ENCODE measurements at regions not wholly inside any gene's neighbourhood (a gene's known extent, or its start where the extent isn't known, plus 50 kb on each side); places are given as distances from the start of the nearest gene placed in this dataset.

DNA sequence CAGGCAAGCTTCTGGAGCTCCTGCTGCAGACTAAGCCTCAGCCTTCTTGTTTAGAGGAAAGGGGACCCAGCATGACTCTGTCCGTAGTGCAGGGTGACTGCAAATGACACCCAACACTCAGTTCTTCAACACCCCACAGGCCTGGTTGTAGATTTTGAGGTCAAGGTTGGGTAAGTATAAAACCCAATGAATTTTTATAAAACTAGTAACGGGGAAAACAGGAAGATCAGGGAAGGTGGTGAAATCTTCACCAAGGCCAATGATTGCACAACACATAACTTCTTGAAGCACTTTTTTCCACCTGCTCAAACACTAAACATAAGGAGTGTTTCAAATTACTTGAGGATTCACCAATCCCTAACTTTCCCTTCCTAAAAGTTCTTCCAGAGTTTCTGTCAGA, 89.4 kb upstream of the JAK1 start:
- no peak for TF ChIP-seq CTCF (conservative IDR thresholded peaks at IDR 0.05; ENCODE audit: low read depth, low read length)
- no peak overlapping the region for H3K4me2 ChIP-seq

DNA sequence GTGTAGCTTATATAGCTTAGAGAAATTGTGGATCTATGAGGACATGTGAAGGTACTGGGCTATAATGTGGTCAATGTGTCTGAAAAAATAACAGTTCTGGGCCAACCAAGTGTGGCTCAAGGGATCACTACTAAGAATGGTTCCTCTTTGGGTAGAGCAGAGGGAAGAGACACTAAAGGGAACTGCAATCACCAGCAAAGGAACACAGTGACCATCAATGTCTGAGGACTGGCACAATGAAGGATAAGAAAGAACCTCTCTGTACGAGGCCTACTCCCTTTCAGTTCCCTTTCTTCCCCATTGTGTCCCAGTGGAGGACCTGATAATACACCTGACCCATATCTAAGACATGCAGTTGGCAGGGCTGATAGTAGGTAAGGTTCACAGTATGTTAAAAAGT, 89.9 kb upstream of the JAK1 start:
- Histone ChIP-seq H4K20me1 (ENCODE audit: insufficient read depth) (no peaks in the 10 kb centered on the region), H3K4me2 (no peak overlapping the region), H2AFZ (ENCODE audit: low read depth) (no peak overlapping the region), H3K27me3 (ENCODE audit: insufficient read depth, low read depth) (no peaks in the 10 kb centered on the region), H3K79me2 (ENCODE audit: insufficient read depth, low read depth) (no peaks in the 10 kb centered on the region), H3K9ac (no peak overlapping the region), H3K4me3 (IDR thresholded peaks at IDR 0.05; ENCODE audit: insufficient read depth, low read depth, low read length) (no peak overlapping the region), H3K4me1 (ENCODE audit: low read depth, poor library complexity, severe bottlenecking) (no peaks in the 10 kb centered on the region), H3K36me3 (ENCODE audit: insufficient read depth) (no peaks in the 10 kb centered on the region), H3K27ac (no peak overlapping the region)
- TF ChIP-seq CTCF (conservative IDR thresholded peaks at IDR 0.05; ENCODE audit: low read depth, low read length) = no peak

More for the DNA sequence above, 89.4 kb upstream of the JAK1 start:
- Histone ChIP-seq H3K36me3 (ENCODE audit: insufficient read depth) (no peaks in the 10 kb centered on the region), H3K79me2 (ENCODE audit: insufficient read depth, low read depth) (no peaks in the 10 kb centered on the region), H3K4me3 (IDR thresholded peaks at IDR 0.05; ENCODE audit: insufficient read depth, low read depth, low read length) (no peak overlapping the region), H2AFZ (ENCODE audit: low read depth) (no peak overlapping the region), H3K9ac (no peak overlapping the region), H3K4me1 (ENCODE audit: low read depth, poor library complexity, severe bottlenecking) (no peaks in the 10 kb centered on the region), H4K20me1 (ENCODE audit: insufficient read depth) (no peaks in the 10 kb centered on the region), H3K27ac (no peak overlapping the region), H3K27me3 (ENCODE audit: insufficient read depth, low read depth) (no peaks in the 10 kb centered on the region)

GRCh38 chr1:65056866-65057265, 90.5 kb upstream of the JAK1 start:
- TF ChIP-seq CTCF (conservative IDR thresholded peaks at IDR 0.05; ENCODE audit: low read depth, low read length) = no peak
- no peaks in the 10 kb centered on the region for H3K4me1 ChIP-seq (ENCODE audit: low read depth, poor library complexity, severe bottlenecking)
- no peaks in the 10 kb centered on the region for H3K79me2 ChIP-seq (ENCODE audit: insufficient read depth, low read depth)
- no peaks in the 10 kb centered on the region for H4K20me1 ChIP-seq (ENCODE audit: insufficient read depth)
- no peak overlapping the region for H2AFZ ChIP-seq (ENCODE audit: low read depth)
- H3K9ac ChIP-seq = no peak overlapping the region
- no peak overlapping the region for H3K4me3 ChIP-seq (IDR thresholded peaks at IDR 0.05; ENCODE audit: insufficient read depth, low read depth, low read length)
- no peaks in the 10 kb centered on the region for H3K36me3 ChIP-seq (ENCODE audit: insufficient read depth)
- H3K27ac ChIP-seq = no peak overlapping the region
- no peak overlapping the region for H3K4me2 ChIP-seq
- H3K27me3 ChIP-seq (ENCODE audit: insufficient read depth, low read depth) = no peaks in the 10 kb centered on the region

DNA sequence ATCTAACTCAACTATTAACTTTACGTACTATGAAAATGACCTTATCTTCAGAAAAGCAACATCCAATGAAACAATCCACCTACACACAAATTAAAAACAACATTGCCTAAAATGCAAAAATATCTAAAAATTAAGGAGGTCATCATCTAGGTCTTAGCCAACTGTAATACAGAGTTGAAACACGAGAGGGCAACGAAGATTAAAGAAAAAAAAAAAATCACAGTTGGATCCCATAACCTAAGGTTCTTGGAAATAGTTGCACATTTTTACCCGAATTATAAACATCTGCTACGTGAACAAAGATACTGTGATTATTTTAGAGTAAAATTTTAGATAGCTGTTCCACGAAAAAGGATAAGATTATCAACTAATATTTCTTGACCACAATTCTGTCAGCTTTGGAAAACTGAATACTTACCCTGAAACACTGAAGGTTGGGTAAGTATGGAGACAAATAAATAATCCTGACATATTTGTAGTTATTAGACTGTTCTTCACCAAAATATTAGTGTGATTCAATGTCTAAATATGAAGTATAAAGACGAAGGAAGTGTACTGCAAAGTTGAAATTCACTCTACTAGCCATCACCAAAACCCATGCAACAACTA, 88.0 kb upstream of the AK4 start:
- TF ChIP-seq CTCF (conservative IDR thresholded peaks at IDR 0.05; ENCODE audit: low read depth, low read length) = peak; percentile 68
- Histone ChIP-seq H2AFZ (ENCODE audit: low read depth) (no peak overlapping the region), H3K36me3 (ENCODE audit: insufficient read depth) (no peaks in the 10 kb centered on the region), H3K4me3 (IDR thresholded peaks at IDR 0.05; ENCODE audit: insufficient read depth, low read depth, low read length) (no peak overlapping the region), H3K27me3 (ENCODE audit: insufficient read depth, low read depth) (no peaks in the 10 kb centered on the region), H3K27ac (no peak overlapping the region), H4K20me1 (ENCODE audit: insufficient read depth) (no peaks in the 10 kb centered on the region), H3K4me2 (no peak overlapping the region), H3K79me2 (ENCODE audit: insufficient read depth, low read depth) (no peaks in the 10 kb centered on the region), H3K9ac (no peak overlapping the region), H3K4me1 (ENCODE audit: low read depth, poor library complexity, severe bottlenecking) (no peaks in the 10 kb centered on the region)
